ENCODE measurements at regions not wholly inside any gene's neighbourhood (a gene's known extent, or its start where the extent isn't known, plus 50 kb on each side); places are given as distances from the start of the nearest gene placed in this dataset.

- DNase-seq (ENCODE audit: low read depth in 3 of 3), result no peak
Observed at GRCh38 chr14:61893371-61893940, 131.2 kb downstream of the SNAPC1 start.

- peak; percentile 9 to 16 (median 10) for DNase-seq (ENCODE audit: low read depth in 3 of 3)
Observed at GRCh38 chr14:61894452-61895077, 132.3 kb downstream of the SNAPC1 start.

GRCh38 chr14:61897300-61897699 lies 135.1 kb downstream of the SNAPC1 start:
- no peak for DNase-seq (ENCODE audit: low read depth in 3 of 3)

GRCh38 chr14:61898568-61898967 lies 136.3 kb downstream of the SNAPC1 start:
- DNase-seq (ENCODE audit: low read depth in 3 of 3), result no peak

- DNase-seq (ENCODE audit: low read depth in 3 of 3), result no peak
Observed at GRCh38 chr14:61899497-61899896, 137.3 kb downstream of the SNAPC1 start.

- no peak for DNase-seq (ENCODE audit: low read depth in 3 of 3)
Observed at GRCh38 chr14:61904946-61905345, 142.7 kb downstream of the SNAPC1 start.

GRCh38 chr14:61911574-61911973 lies 149.4 kb downstream of the SNAPC1 start:
- DNase-seq (ENCODE audit: low read depth in 3 of 3), result no peak

- no peak for DNase-seq (ENCODE audit: low read depth in 3 of 3)
Observed at GRCh38 chr14:61918998-61919397, 156.8 kb downstream of the SNAPC1 start.

GRCh38 chr14:61923348-61923747 lies 161.1 kb downstream of the SNAPC1 start:
- DNase-seq (ENCODE audit: low read depth in 3 of 3), result no peak

- no peak for DNase-seq (ENCODE audit: low read depth in 3 of 3)
Observed at GRCh38 chr14:61925043-61925442, 162.8 kb downstream of the SNAPC1 start.

GRCh38 chr14:61925732-61926435 lies 163.7 kb downstream of the SNAPC1 start:
- no peak for DNase-seq (ENCODE audit: low read depth in 3 of 3)

GRCh38 chr14:61927060-61927459 lies 164.8 kb downstream of the SNAPC1 start:
- no peak for DNase-seq (ENCODE audit: low read depth in 3 of 3)

GRCh38 chr14:61927520-61927919 lies 165.3 kb downstream of the SNAPC1 start:
- DNase-seq (ENCODE audit: low read depth in 3 of 3), result no peak

- no peak for DNase-seq (ENCODE audit: low read depth in 3 of 3)
Observed at GRCh38 chr14:61928300-61928699, 166.1 kb downstream of the SNAPC1 start.

GRCh38 chr14:61928701-61929100 lies 166.5 kb downstream of the SNAPC1 start:
- DNase-seq (ENCODE audit: low read depth in 3 of 3), result no peak

- DNase-seq (ENCODE audit: low read depth in 3 of 3), result no peak
Observed at GRCh38 chr14:61929651-61930050, 167.4 kb downstream of the SNAPC1 start.

GRCh38 chr14:61930101-61930857 lies 168.1 kb downstream of the SNAPC1 start:
- DNase-seq (ENCODE audit: low read depth in 3 of 3), result no peak

GRCh38 chr14:61932974-61933373 lies 170.8 kb downstream of the SNAPC1 start:
- DNase-seq (ENCODE audit: low read depth in 3 of 3), result no peak

- DNase-seq (ENCODE audit: low read depth in 3 of 3), result no peak
Observed at GRCh38 chr14:61934385-61934784, 172.2 kb downstream of the SNAPC1 start.

GRCh38 chr14:61939776-61940175 lies 177.6 kb downstream of the SNAPC1 start:
- no peak for DNase-seq (ENCODE audit: low read depth in 3 of 3)

GRCh38 chr14:61940666-61941420 lies 178.6 kb downstream of the SNAPC1 start:
- no peak for DNase-seq (ENCODE audit: low read depth in 3 of 3)

All from stimulated activated CD4-positive, alpha-beta T cell treated with anti-CD3 and anti-CD28 coated beads, TNF-alpha, amount 100 ng/mL, for 4 hours (primary cell).